HG02571 (cell line): ENCODE measurements at regions not wholly inside any gene's neighbourhood (a gene's known extent, or its start where the extent isn't known, plus 50 kb on each side); places are given as distances from the start of the nearest gene placed in this dataset.
"Not testable (repeated sequence)": the region's sequence is repeated elsewhere in the genome, so short reads cannot be mapped to it uniquely, and the experiment has no call there.

Experiments
- ATAC-seq: cut with Tn5 transposase; IDR thresholded peaks from one replicate; pipeline ENCODE4 v1.9.1; 2021; ENCODE audit warnings: mild to moderate bottlenecking, moderate library complexity; ENCODE audit not compliant: unreplicated experiment

DNA sequence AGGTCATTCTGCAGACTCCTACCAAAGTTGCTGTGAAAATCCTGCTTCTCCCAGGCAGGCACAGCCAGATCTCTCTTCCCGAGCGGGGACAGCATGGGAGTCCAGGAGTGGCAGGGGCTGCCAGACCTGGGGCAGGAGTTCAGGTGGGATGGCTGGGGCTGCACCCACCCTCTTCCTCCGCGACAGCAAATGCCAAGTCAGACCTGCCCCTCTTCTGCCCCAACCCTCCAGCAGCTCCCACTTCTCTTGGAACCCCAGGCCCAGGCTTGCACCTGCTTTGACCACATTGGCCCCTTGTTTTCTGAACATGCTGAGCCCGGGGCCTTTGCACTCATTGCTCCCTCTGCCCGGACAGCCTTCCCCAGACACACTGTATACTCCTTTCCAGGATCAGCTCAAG, 288.2 kb upstream of the HS6ST1 start:
- no peak for ATAC-seq

DNA sequence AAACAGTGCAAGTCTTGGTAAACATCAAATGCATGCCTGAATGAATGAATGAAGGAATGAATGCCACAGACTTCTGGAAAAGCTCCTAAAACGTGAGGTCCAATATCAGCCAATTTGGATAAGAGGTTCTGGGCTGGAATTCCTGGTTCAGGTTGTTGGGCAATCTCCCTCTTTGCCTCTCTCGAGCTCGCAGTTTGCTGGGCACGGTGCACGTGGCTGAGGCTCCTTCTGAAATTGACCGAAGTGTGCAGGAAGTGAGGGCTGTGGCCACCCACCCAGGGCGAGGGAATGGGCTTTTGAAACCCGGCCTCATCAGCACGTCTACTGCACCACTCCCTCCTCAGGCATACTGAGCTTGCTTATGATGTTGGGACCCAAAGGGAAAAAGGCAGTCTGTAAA, 288.8 kb upstream of the HS6ST1 start:
- no peak for ATAC-seq

- no peak for ATAC-seq
These were observed 289.3 kb upstream of the HS6ST1 start for GRCh38 chr2:128607911-128608506.

- no peak for ATAC-seq
These were observed 290.5 kb upstream of the HS6ST1 start for GRCh38 chr2:128608921-128609880.

- no peak for ATAC-seq
These were observed 291.8 kb upstream of the HS6ST1 start for GRCh38 chr2:128610496-128610895.

- ATAC-seq, result no peak
These were observed 293.0 kb upstream of the HS6ST1 start for GRCh38 chr2:128611421-128612320.

GRCh38 chr2:128612628-128613027, 294.0 kb upstream of the HS6ST1 start:
- no peak for ATAC-seq

DNA sequence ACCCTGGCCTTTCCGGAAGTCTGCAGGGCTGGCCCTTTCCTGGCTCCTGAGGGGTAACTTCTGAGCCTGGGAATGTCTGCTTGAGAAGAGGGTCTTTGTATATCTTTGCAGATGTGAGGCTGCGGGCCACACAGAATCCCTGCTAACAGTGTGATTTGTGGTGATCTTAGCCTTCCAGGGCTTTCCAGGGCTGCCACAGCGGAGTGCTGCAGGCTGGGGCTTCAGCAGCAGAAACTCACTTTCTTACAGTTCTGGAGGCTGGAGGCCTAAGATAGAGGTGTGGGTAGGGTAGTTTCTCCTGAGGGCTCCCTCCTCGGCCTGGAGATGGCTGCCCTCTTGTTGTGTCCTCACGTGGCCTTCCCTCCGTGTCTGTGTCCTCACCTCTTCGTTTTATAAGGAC, 294.7 kb upstream of the HS6ST1 start:
- no peak for ATAC-seq

- ATAC-seq, result no peak
These were observed 295.2 kb upstream of the HS6ST1 start for GRCh38 chr2:128613876-128614275.

GRCh38 chr2:128614907-128615306, 296.2 kb upstream of the HS6ST1 start:
- not testable (repeated sequence) for ATAC-seq

GRCh38 chr2:128615571-128615970, 296.9 kb upstream of the HS6ST1 start:
- ATAC-seq, result no peak

DNA sequence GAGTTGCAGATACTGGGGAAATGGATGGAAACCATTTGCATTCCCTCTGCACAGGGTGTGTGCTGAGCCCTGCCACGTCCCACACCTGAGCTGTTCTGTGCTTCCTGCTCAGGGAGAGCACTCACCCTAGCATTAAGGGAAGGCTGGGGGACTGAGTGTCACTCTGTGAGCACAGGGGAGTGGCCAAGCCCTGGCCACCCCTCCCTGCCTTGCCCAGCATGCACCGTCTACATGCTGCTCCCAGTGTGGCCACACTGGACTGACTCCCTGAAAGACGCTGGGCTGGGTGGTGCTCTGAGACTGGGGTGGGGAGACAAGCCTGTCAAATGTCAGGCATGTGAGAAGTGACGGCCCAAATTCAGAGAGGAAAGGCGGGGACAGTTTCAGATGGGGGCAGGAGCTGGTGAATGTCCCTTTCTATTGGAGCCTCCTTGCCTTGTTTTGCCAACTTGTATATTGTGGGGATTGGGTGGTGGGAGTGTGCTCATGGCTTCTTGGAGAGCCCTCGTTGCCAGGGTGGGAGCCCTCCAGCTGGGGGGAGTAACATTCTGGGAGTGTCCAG, 298.4 kb upstream of the HS6ST1 start:
- no peak for ATAC-seq

GRCh38 chr2:128617661-128618060, 299.0 kb upstream of the HS6ST1 start:
- no peak for ATAC-seq

DNA sequence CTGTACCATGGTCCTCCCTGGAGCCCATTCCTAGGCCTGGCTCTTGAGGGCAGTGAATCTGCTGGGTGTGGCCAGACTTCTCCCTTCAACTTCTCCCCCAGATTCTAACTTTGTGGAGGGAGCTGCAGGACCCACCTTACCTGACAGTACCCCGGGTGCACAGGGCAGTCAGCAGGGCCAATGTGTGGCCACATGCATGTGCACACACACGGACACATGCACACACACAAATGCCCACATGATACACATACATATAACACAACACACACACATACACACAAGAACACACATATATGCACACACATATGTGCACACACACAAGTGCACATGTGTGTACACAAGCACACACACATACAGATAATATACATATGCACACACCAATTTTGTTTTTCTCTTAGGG, 300.0 kb upstream of the HS6ST1 start:
- no peak for ATAC-seq

DNA sequence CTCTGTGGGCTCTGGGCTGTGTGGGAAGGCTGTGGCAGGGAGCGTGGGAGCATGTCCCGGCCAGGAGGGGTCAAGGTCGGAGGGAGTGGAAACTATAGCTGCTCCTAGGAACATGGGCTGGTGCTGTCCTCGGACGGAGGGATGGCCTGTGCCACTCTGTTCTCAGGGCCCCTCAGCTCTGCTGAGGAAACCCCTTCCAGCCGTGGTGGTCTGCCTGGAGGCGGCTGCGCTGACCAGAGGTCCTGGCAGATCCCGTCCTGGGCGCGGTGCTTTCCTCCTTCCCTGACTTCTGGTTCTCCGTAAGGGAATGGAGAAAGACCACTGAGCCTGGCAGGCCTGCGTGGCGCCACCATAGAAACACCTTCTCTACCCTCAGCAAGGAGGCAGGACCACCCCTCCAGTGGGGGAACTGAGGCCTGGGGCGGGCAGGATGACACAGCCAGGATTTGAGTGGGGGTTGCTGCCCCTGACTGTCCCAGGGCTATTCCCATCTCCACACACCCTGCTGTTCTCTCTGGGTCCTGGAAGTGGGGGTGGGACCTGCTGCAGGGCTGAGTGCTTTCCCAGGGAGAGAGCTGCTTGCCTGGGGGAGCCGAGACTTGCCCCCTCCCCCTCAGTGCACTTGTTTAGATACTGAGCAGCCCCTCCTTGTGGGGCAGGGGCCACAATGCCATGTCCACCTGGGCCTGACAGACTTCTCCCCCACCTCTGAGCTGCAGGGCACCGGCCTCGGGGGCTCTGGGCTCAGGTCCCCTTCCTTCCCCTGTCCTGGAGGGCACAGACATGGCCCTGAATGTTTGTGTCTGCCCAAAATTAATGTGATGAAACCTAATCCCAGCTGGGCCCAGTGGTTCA, 301.0 kb upstream of the HS6ST1 start:
- no peak for ATAC-seq

- no peak for ATAC-seq
These were observed 302.4 kb upstream of the HS6ST1 start for GRCh38 chr2:128621074-128621473.

DNA sequence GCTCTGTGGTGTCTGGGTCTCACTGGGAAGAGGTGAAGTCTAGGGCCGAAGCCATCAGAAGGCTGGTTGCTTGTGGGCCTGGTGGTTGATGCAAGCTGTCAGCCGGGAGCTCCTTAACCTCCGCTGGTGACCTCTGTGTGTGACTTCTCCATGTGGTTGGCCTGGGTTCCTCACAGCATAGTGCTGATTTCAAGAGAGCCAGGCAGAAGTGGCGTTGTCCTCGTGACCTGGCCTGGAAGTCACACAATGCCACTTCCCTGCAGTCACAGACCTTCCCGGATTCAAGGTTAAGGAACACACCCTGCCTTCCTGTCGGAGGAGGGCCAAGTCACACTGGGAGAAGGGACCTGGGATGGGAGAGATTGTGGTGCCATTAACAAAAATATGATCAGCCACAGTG, 303.7 kb upstream of the HS6ST1 start:
- ATAC-seq, result no peak

- no peak for ATAC-seq
These were observed 304.4 kb upstream of the HS6ST1 start for GRCh38 chr2:128622955-128623620.
